ENCODE measurements at regions not wholly inside any gene's neighbourhood (a gene's known extent, or its start where the extent isn't known, plus 50 kb on each side); places are given as distances from the start of the nearest gene placed in this dataset.
"Not testable (repeated sequence)": the region's sequence is repeated elsewhere in the genome, so short reads cannot be mapped to it uniquely, and the experiment has no call there.

- DNase-seq = no peak
Measured at GRCh38 chr6:80974579-80974978, 777.9 kb downstream of the TENT5A start.

DNA sequence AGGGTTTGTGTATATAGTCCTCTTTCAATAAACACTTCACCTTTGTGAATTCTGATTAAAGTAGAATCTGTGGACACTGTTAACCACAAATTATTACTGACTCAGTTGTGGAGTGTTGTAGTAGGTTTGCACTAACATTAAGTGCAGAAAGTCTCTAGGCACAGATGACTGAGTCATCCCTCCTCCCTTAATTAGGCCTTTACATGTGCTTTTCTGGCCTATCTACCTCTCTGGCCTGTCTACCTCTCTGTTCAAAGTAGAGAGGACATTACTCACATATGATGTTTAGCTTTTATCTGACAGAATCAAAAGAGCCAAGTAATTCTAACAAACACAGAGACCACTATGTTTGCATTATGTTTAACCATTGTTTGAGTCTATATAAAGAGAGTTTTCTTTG is 783.0 kb downstream of the TENT5A start:
- no peak for DNase-seq

DNA sequence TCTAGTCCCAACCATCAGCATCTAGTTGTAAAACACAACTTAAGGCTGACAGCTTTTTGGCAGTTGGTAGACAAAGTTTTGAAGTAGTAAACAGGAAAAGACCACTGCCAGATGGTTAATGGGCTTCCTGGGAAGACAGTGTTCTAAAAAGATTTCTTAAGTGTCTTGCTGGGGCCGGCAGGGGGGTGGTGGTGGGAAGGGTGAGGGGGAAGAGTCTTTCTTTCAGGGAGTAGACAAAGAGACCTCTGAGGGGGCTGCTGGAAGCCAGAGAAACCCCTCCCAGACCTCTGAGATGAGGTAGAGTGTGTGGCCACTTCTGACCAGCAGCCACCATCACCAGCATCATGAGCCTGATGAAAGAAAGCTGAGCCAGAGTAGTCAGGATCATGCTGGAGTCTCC is 784.9 kb downstream of the TENT5A start:
- DNase-seq = no peak

DNA sequence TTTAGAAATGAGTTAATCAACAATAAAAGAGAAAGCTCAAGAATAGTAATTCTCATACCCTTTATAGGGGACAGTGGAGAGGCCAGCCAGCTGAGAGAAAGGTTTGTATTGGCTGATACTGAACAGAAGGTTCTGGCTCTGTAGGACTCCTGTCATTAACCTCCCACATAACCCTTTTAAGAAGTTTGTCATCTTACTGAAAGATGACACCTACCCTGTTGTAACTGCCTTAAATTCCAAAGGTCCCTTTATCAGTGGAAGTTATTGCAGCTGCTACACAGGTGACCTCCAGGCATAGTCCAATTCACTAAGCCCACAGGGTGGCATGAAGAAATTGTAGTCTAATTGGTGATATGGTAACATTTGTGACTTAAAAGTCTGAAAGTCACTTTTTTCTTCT is 790.1 kb downstream of the TENT5A start:
- no peak for DNase-seq

- no peak for DNase-seq
Measured at GRCh38 chr6:80961166-80961565, 791.3 kb downstream of the TENT5A start.

DNA sequence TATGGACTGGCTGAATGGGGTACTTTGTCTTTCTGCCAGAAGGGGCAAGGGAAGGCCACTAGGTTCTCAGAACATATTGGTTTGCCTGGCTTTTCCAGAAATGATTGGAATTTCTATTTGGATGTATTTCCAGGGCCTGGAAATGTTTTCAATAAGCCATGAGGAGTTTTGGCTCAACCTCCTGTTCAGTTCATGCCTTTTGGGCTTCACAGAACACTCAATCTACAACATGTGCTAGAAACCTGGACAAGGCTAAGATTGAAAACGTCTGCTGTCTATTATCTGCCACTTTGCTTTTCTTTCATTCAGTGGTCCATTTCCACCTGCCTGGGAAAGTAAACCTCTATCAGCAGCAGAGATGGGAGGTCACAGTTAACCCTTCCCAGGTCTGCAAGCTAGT is 793.4 kb downstream of the TENT5A start:
- no peak for DNase-seq

GRCh38 chr6:80956898-80957297 is 795.6 kb downstream of the TENT5A start:
- no peak for DNase-seq

GRCh38 chr6:80952479-80952878 is 800.0 kb downstream of the TENT5A start:
- DNase-seq = not testable (repeated sequence)

DNA sequence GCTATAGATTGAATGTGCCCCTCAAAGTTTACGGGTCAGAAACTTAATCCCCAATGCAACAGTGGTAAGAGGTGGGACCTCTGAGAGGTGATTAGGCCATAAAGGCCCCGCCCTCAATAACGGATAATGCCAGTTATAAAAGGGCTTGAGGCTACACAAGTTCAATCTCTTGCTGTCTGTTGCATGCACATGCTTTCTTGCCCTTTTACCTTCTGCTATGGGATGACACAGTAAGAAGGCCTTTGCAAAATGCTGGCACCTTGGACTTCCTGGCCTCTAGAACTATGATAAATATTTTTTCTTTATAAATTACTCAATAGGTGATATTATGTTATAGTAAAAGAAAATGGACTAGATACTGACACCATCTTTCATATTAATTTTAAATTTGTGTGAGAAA is 806.1 kb downstream of the TENT5A start:
- DNase-seq = no peak

DNA sequence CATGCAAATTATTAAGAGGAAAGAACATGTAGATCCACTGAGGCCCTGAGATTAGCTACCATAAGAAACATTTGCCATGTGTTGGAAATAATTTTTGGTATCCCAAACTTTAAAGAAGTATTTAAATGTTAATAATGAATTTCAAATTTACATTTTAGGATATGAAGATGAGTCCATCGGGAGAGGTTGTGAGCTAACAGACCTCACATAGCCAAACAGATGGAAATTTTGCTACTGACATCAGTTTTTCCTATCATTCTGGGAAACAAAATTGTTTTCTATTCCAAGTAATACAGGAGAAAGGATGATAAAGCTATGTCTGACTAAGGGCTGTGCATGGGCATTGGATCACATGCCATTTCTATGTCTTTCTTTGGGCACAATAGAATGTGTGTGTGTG is 809.6 kb downstream of the TENT5A start:
- no peak for DNase-seq

DNA sequence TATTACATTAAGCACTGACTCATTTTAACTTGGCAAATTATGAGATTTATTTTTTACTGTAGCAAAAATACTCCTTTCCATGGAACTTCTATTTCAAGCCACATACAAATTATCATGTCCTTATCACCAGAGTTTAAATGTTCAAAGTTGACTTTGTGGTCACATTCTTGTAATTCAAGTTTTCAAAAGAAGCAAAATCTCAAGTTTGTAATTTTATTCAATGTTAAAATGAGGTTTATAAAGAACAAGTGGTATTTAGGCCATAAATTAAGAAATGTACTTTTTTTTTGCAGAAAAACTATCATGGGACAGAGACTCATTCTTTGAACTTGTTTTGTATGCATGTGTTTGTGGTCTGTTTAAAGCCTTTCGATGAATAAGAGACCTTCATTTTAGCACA is 811.5 kb downstream of the TENT5A start:
- DNase-seq = no peak

GRCh38 chr6:80940571-80940970 is 811.9 kb downstream of the TENT5A start:
- no peak for DNase-seq

GRCh38 chr6:80939898-80940297 is 812.6 kb downstream of the TENT5A start:
- no peak for DNase-seq

- DNase-seq = no peak
Measured at GRCh38 chr6:80939480-80939879, 813.0 kb downstream of the TENT5A start.

- DNase-seq = no peak
Measured at GRCh38 chr6:80938131-80938530, 814.4 kb downstream of the TENT5A start.

DNA sequence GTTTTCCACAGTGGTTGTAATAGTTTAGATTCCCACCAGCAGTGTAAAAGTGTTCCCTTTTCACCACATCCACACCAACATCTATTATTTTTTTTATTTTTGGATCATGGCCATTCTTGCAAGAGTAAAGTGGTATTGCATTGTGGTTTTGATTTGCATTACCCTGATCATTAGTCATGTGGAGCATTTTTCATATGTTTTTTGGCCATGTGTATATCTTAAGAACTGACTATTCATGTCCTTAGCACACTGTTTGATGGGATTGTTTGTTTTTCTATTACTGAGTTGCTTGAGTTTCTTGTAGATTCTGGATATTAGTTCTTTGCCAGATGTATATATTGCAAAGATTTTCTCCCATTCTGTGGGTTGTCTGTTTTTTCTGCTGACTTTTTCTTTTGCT is 820.1 kb downstream of the TENT5A start:
- no peak for DNase-seq

DNA sequence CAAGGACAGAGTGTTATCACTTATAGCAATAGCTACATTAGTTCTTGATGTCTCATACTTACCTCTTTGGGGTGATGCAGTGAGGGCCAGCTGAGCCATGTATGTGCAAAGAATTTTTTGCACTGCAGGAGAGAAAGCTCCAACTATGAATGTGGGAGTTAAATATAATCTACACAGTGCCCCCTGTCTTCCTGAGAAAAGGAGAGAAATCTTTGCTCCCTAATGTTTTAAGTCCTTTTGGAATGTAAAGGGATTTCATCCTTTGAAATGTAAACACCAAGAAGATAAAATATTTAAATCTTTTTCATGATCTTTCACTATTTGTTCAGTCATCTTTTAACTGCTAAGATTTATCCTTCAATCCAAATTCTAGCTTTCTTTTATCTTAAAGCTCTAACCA is 822.1 kb downstream of the TENT5A start:
- no peak for DNase-seq

DNA sequence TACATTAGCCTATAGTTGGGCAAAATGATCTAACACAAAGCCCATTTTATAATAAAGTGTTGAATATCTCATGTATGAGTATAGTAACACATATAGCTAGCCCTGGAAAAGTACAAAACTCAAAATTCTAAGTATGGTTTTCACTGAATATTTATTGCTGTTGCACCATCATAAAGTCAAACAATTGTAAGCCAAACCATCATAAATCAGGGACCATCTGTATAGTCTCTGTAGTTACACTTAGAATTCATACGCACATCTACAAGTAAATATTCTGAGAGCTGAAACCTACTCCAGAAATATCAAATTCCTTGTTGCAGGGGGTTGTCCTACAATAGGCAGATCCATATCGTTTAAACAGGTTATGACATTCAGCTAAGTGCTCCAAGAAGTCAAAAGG is 817.3 kb downstream of the BCKDHB start:
- DNase-seq = no peak

DNA sequence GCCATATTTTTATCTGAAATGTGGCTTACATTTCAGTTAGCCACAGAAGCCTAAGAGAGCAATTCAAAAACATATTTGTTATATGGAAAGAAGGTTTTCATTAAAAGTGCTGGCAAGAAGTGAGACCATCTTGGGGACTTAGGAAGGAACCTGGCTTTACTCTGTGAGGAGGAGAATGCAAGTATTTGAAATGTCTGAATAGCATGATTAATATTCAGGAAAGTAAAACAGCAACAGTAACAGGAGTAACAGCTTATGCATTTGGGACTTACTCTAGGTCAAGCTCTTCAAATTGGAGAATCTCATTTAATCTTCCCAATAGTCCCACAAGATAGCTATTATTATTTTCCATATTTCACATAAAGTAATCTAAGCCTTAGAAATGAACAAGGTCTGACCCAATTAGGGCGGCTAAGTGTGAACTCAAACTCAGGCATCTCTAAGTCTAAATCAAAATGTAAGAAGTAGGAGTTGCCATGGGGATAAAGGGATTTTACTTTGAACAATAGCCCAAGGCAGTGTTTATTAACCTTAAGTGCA is 816.5 kb downstream of the BCKDHB start:
- DNase-seq = no peak

DNA sequence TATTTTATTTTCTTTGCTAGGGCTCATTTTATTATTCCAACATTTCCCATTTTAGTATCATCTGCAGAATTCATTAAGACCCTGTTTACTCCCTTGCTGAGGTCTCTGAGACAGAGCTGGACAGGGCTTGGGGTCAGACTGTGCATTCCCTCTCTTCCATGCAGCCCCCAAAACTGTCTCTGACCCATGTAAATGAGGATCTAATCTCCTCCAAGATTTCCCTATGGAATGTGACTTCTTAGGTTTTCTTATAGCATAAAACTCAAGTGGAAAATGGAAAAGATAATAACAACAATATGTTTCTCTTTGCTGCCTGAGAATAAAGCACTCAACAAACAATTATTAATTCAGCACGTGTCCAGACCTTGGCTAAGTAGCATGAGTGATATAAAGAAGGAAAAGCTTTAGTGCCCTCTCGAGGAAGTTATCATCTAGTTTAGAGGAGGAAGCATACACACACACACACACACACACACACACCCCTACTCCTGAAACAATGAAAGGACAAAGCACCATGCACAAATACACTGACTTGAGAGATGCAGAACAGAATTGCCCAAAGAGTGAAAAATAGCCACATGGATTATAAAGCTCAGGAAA is 815.5 kb downstream of the BCKDHB start:
- no peak for DNase-seq

GRCh38 chr6:80907831-80908230 is 801.4 kb downstream of the BCKDHB start:
- no peak for DNase-seq

GRCh38 chr6:80903711-80904110 is 797.2 kb downstream of the BCKDHB start:
- DNase-seq = no peak

DNA sequence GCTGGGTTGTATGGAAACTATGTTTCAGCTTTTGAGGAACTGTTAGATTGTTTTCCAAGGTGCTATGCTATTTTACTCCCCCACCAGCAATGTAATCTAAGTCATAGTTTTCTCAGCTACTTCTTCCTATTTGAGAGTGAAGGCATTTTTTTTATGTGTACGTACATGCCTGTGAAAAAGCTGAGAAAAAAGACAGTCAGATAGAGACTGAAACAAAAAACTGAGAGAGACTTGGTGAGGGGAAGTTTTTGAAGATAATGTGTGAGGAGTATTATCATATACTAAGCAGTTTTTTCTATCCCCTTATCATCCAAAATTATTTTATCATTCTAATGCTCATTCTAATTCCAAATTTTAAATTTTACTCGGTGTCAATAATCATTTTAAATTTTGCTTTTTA is 780.0 kb downstream of the BCKDHB start:
- no peak for DNase-seq

GRCh38 chr6:80872951-80873308 is 766.5 kb downstream of the BCKDHB start:
- no peak for DNase-seq

GRCh38 chr6:80872199-80872950 is 765.9 kb downstream of the BCKDHB start:
- DNase-seq = no peak

All from activated CD4-positive, alpha-beta T cell treated with anti-CD3 and anti-CD28 coated beads, Interleukin-2, Interleukin-6, amounts not matched to agents 100 ng/mL and 50 ng/mL, durations not matched to agents 16 hours and 8 hours (primary cell).